NCI-H1105 treated with DMSO at 0.1 percent for 48 hours (cell line): ENCODE measurements at regions not wholly inside any gene's neighbourhood (a gene's known extent, or its start where the extent isn't known, plus 50 kb on each side); places are given as distances from the start of the nearest gene placed in this dataset.
"Not testable (repeated sequence)": the region's sequence is repeated elsewhere in the genome, so short reads cannot be mapped to it uniquely, and the experiment has no call there.

Source experiments
- DNase-seq: peaks from one replicate; lab custom pipeline; 2025; lab: John Stamatoyannopoulos, UW

GRCh38 chr7:85791098-85791497 lies 604.2 kb upstream of the SEMA3D start:
- DNase-seq: not testable (repeated sequence)

- no peak for DNase-seq
Observed at GRCh38 chr7:85781606-85782005, 594.8 kb upstream of the SEMA3D start.

GRCh38 chr7:85776691-85777345 lies 590.0 kb upstream of the SEMA3D start:
- DNase-seq: no peak

GRCh38 chr7:85775431-85775830 lies 588.6 kb upstream of the SEMA3D start:
- DNase-seq: no peak

- no peak for DNase-seq
Observed at GRCh38 chr7:85774986-85775385, 588.1 kb upstream of the SEMA3D start.

DNA sequence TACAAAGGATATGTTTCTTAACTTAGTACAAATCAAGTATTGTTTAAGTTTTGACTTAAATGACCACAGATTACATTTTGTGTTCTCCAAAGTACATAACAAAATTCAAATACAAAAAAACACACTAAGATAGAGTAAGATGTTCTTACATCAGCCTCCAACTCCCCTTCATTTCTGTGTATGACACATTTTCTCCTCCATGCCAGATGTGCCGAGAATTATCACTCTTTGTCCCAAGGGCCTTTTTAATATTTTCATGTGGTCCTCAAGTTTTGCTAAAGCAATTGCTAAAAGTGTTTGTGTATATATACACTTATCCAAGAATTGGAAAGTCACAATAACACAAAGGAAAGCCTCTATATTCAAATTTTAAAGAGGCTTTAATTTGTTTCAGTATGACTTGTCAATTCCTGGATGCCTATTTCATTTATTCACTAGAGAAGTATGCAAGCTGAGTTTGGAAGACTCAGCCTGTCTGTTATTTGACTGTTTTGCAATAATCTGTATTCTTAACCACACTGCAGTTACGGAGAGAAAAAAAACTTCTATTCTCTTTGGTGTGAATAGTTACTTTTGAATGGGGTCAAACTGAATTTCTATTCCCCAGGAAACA lies 586.4 kb upstream of the SEMA3D start:
- DNase-seq: no peak

DNA sequence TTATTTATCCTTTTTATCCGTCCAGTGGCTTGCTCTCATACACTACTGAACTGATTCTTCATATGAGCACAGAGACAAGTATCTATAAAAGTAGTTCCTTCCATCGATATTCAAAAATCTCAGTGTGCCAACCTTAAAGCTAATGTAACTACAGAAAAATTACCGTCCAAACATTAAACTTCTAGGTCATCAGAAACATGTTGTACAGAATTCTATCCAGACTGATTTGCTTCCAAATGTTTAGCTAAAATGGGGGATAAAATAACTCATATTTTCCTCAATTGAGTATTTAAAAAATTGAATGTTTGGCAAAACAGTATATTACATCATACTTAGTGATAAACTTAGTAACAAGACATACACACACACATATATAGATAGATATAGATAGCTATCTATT lies 584.7 kb upstream of the SEMA3D start:
- no peak for DNase-seq

DNA sequence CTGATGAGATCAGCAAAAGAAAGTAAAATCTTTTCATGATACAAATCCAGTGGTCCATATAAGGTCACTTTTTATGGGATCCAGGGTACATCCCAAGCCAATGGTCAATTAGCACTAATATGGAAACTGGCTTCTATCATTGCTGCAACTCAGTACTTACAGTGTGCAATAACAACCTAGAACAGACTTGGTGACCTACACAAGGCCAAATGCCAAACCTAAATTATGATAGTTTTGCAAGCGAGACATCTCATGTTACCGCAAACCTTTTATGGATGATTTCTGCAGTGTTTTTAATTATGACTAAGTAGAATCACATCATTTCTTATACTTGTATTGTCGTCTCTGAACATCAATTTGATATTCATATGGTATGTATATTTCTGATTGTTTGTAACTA lies 583.5 kb upstream of the SEMA3D start:
- DNase-seq: no peak

GRCh38 chr7:85765698-85766298 lies 578.9 kb upstream of the SEMA3D start:
- no peak for DNase-seq

- no peak for DNase-seq
Observed at GRCh38 chr7:85764034-85764433, 577.2 kb upstream of the SEMA3D start.

DNA sequence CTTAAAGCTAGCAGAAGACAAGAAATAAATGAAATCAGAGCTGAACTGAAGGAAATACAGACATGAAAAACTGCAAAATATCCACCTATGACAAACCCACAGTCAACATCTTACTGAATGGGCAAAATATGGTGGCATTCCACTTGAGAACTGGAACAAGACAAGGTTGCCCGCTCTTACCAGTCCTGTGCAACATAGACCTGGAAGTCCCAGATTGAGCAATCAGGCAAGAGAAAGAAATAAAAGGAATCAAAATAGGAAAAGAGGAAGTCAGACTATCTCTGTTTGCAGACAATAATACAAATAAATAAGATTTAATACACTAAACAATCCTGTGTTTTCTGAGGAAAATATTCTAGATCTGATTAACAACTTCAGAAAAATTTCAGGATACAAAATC lies 570.5 kb upstream of the SEMA3D start:
- no peak for DNase-seq

DNA sequence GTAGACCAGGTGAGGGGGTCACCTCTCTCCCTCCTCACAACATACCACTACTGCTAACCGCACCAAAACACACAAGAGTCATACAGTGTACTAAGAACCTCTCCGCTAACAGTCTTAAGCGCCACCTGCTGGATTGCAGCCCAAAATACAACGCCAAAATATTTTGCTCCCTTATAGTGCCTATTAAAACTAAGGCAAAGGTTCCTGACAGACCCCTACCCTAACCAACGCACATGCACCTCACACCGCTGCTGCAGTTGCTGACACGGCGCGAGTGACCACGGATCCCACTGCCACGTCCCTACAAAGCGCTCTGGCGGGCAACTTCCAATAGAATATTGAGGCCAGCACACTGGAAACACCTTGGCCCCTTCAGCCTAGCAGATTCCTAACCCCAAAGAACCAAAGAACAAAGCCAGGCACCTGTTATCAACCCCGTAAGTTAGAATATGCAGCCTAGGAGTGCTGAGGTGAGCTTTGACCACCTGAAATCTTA lies 563.6 kb upstream of the SEMA3D start:
- peak; percentile 31 for DNase-seq

DNA sequence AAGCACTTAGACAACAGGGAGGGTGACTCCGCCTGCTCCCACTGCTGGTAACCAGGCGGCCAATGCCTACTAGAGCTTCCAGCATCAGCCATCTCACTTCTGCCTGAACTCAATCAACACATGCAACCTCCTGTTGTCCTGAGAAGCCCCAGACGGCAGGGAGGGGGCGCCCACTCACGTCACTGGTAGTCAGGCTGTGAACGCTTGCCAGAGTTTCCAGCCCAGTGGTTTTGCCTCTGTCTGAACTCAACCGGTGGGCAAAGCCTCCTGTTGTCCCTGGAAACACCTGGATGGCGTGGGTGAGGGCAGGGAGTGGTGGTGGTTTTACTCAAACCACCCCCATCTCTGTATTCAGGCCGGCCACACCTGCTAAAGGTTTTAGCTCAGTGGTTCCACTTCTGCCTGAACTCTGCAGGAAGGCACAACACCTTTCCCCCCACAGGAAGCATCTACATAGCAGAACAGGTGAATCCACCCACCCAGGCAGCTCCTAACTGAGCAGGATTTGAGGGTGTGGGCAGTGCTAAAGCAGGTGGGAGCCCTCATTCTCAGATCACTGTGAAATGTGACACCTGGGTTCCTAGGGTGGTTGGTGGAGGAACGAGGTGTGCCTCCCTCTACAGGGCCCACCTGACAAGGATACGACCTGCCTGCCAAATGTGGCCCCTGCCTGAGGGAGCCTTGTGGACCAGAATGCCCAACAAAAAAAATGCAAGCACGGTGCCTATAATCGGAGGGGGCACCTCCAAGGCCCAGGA lies 563.0 kb upstream of the SEMA3D start:
- no peak for DNase-seq

DNA sequence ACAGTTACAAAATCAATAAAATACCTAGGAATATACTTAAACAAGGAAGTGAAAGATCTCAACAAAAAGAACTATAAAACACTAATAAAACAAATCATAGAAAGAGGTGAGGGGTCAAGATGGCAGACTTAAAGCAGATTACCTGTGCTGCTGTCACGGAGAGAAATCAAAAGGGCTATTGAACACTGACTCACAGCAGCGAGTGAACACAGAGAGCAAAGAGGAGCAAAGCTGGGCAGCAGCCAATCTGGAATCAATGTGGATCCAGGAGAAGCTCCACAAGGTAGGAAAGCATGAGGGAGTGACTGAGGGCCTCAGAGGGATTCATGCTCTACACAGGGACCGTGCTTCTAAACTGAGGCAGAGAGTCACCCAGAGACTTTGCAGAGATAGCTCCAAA lies 562.0 kb upstream of the SEMA3D start:
- DNase-seq: peak; percentile 26

GRCh38 chr7:85737426-85737825 lies 550.6 kb upstream of the SEMA3D start:
- DNase-seq: no peak

DNA sequence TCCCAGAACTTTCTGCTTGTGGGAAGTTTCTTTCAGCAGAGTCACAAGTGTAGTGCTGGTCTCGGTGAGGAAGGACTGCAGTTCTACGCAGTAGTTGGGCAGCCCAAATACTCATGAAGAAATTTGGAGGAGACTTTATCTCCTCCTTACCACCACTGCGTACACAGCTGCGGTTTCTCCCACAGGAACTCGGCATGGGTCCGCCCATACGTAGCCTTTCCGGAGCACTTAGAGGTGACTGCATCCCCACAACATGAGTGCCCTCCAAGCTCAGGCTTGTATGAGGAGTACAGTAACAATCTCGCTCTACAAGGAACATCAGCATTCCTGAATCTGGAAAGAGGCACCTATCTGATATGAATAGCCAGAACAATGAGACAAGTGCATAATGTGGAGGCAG lies 549.2 kb upstream of the SEMA3D start:
- DNase-seq: no peak

GRCh38 chr7:85734823-85735222 lies 548.0 kb upstream of the SEMA3D start:
- peak; percentile 27 for DNase-seq

DNA sequence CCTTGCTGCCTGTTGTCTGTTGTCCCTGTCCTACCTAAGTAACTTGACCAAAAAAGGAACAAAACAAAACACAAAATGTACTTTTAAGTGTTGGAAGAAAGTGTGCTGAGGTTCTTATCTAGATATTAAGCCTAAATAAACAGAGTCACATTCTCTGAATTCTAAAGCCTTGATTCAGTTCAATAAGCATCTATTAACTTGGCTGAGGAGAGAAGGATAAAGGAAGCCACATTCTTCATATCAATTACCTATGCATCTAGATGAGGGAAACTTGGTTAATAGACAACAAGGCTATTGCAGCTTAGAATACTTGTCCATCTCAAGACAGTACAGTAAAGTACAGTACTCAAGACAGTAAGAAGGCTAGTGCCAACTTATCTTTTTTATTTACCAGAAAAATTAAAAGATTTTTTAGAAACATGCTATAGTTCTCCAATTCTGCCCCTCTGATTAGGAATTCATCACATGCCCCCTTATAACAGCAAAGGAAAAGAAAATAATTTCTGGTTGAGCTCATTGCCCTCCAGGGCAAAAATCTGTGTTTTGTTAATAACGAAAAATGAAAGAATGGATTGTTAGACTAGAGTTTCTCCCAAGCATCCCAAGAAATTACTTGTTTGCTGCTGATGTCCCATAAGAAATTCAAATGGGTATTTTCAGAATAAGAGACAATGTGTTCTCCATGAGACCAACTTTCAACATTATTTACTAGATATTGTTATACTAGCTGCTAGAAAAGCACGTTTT lies 546.5 kb upstream of the SEMA3D start:
- DNase-seq: no peak

DNA sequence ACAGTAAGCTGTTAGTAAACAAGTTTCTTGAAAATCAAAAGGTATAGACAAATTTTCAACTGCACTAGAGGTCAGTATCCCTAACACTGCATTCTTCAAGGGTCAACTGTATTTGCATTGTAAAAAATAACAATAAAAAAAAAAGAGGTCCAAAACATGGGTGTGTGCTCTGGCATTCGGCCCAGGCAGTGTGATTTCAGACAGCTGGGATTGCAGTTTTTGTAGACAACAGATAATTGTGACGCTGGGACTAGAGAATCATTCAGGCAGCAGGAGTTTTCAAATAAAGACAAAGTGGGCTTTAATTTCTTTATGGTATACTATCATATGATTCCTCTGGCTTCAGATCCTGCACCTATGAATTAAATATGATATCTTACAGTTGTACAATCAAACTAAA lies 543.2 kb upstream of the SEMA3D start:
- peak; percentile 23 for DNase-seq

GRCh38 chr7:85725026-85725425 lies 538.2 kb upstream of the SEMA3D start:
- DNase-seq: no peak

- DNase-seq: no peak
Observed at GRCh38 chr7:85719981-85720953, 533.4 kb upstream of the SEMA3D start.
